HepG2 (cell line): ENCODE measurements at regions not wholly inside any gene's neighbourhood (a gene's known extent, or its start where the extent isn't known, plus 50 kb on each side); places are given as distances from the start of the nearest gene placed in this dataset.

ENCODE experiments used
- AKAP8 ChIP-seq: sonication (generic); formaldehyde crosslinking; IDR thresholded peaks from 2 replicates; pipeline ENCODE4 v1.5.1; 2020; ENCODE audit warnings: mild to moderate bottlenecking, missing genetic modification reagents
- GTF2F1 ChIP-seq: fragments of 150-350 bp; IDR thresholded peaks from 2 replicates; pipeline ENCODE4 v1.6.1; 2014; ENCODE audit warnings: low read length
- JUND ChIP-seq: sonication (generic); formaldehyde crosslinking; IDR thresholded peaks from 2 replicates; pipeline ENCODE4 v1.8.0; 2022; ENCODE audit warnings: mild to moderate bottlenecking, missing genetic modification reagents
- KDM5B ChIP-seq: sonication (generic); formaldehyde crosslinking; IDR thresholded peaks from 2 replicates; pipeline ENCODE4 v1.4.0; 2020; ENCODE audit warnings: missing genetic modification reagents, mild to moderate bottlenecking, borderline replicate concordance
- MBNL3 ChIP-seq: fragments of 250-450 bp; sonication (Bioruptor Pico); conservative IDR thresholded peaks from 2 replicates; pipeline ENCODE4 v1.8.0; 2022; ENCODE audit warnings: mild to moderate bottlenecking, inconsistent platforms
- POLR2A ChIP-seq, 2 experiments: IDR thresholded peaks; 2 replicates each; pipeline ENCODE4 v1.6.1; 2011; ENCODE audit warnings: low read depth in 2 of 2, low read length in 2 of 2, mild to moderate bottlenecking in 1 of 2, moderate library complexity in 1 of 2; ENCODE audit not compliant: insufficient read depth in 1 of 2
- ZBTB1 ChIP-seq: sonication (generic); formaldehyde crosslinking; IDR thresholded peaks from 2 replicates; pipeline ENCODE4 v1.4.0; 2020; ENCODE audit warnings: missing genetic modification reagents, borderline replicate concordance
- ZFP36 ChIP-seq: fragments of 150-350 bp; IDR thresholded peaks from 2 replicates; pipeline ENCODE4 v1.6.1; 2018; ENCODE audit warnings: borderline replicate concordance, low read length, low read depth; ENCODE audit not compliant: partially characterized antibody
- ZNF160 ChIP-seq: sonication (generic); formaldehyde crosslinking; IDR thresholded peaks from 2 replicates; pipeline ENCODE4 v1.8.0; 2022; ENCODE audit warnings: mild to moderate bottlenecking, inconsistent platforms, missing genetic modification reagents
- ZNF788 ChIP-seq: sonication (generic); formaldehyde crosslinking; IDR thresholded peaks from 2 replicates; pipeline ENCODE4 v1.5.0; 2020; ENCODE audit warnings: mild to moderate bottlenecking, missing genetic modification reagents, borderline replicate concordance
- TF ChIP-seq, protein P1 (sequence below): sonication (generic); formaldehyde crosslinking; IDR thresholded peaks from 2 replicates; pipeline ENCODE4 v1.5.0; 2020; ENCODE audit warnings: mild to moderate bottlenecking, missing genetic modification reagents, moderate library complexity
- TF ChIP-seq, protein P2 (sequence below): sonication (generic); formaldehyde crosslinking; IDR thresholded peaks from 2 replicates; pipeline ENCODE4 v1.4.0; 2020; ENCODE audit warnings: missing genetic modification reagents

DNA sequence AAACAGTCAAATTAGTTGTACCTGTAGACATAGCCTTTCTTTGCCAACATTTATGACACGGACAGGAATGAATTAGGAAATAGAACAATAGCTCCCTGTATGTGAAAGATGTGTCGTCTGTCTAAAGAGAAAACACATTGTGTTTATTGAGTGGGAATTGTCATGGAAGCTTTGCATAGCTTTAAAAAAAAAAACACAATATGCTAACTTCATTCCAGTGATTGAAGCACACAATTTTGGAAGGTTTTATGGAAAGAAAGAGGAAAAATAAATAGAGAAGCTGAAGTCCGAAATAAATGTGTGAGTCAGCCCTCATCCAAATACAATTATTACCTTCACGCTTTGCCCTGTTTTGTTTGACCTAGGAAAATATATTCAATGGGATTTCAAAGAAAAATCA is 1095.7 kb downstream of the TSN start:
- no peak for TF ChIP-seq ZBTB1
- TF ChIP-seq ZFP36 = no peak
- TF ChIP-seq ZNF788 = no peak
- TF ChIP-seq, protein P1, sequence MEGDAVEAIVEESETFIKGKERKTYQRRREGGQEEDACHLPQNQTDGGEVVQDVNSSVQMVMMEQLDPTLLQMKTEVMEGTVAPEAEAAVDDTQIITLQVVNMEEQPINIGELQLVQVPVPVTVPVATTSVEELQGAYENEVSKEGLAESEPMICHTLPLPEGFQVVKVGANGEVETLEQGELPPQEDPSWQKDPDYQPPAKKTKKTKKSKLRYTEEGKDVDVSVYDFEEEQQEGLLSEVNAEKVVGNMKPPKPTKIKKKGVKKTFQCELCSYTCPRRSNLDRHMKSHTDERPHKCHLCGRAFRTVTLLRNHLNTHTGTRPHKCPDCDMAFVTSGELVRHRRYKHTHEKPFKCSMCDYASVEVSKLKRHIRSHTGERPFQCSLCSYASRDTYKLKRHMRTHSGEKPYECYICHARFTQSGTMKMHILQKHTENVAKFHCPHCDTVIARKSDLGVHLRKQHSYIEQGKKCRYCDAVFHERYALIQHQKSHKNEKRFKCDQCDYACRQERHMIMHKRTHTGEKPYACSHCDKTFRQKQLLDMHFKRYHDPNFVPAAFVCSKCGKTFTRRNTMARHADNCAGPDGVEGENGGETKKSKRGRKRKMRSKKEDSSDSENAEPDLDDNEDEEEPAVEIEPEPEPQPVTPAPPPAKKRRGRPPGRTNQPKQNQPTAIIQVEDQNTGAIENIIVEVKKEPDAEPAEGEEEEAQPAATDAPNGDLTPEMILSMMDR (CRISPR knock-in tag) = no peak
- no peak for TF ChIP-seq GTF2F1
- TF ChIP-seq ZNF160 (CRISPR knock-in tag) = no peak
- TF ChIP-seq, protein P2, sequence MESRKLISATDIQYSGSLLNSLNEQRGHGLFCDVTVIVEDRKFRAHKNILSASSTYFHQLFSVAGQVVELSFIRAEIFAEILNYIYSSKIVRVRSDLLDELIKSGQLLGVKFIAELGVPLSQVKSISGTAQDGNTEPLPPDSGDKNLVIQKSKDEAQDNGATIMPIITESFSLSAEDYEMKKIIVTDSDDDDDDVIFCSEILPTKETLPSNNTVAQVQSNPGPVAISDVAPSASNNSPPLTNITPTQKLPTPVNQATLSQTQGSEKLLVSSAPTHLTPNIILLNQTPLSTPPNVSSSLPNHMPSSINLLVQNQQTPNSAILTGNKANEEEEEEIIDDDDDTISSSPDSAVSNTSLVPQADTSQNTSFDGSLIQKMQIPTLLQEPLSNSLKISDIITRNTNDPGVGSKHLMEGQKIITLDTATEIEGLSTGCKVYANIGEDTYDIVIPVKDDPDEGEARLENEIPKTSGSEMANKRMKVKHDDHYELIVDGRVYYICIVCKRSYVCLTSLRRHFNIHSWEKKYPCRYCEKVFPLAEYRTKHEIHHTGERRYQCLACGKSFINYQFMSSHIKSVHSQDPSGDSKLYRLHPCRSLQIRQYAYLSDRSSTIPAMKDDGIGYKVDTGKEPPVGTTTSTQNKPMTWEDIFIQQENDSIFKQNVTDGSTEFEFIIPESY (CRISPR knock-in tag) = no peak
- TF ChIP-seq JUND (CRISPR knock-in tag) = no peak
- TF ChIP-seq MBNL3 = no peak
- TF ChIP-seq AKAP8 = no peak
- no peak for TF ChIP-seq KDM5B (CRISPR knock-in tag)
- no peak for TF ChIP-seq POLR2A (IDR thresholded peaks at IDR 0.05; ENCODE audit: insufficient read depth in 1 of 2, low read depth in 2 of 2, low read length in 2 of 2)
